Right lobe of liver (tissue), 4 donors: ENCODE measurements at regions not wholly inside any gene's neighbourhood (a gene's known extent, or its start where the extent isn't known, plus 50 kb on each side); places are given as distances from the start of the nearest gene placed in this dataset.

Source experiments
- POLR2A ChIP-seq: fragments of 450-650 bp; IDR thresholded peaks from one replicate; pipeline ENCODE4 v1.6.1; 2017; ENCODE audit warnings: antibody characterized with exemption, mild to moderate bottlenecking
- TF ChIP-seq, protein P1 (sequence below), 4 donors: fragments of 200-600 bp in 3 of 4; fragments of 450-650 bp in 1 of 4; IDR thresholded peaks; one replicate each; pipeline versions ENCODE4 v1.5.1 to v1.8.0; 2016 to 2022; ENCODE audit warnings: antibody characterized with exemption in 4 of 4, mild to moderate bottlenecking in 2 of 4
- donor health status: DM: no; HTN: no; CAD: no.
- donor health status: DM: no; HTN: no; CAD: no.
- donor health status: DM: no; HTN: yes; CAD: no.

DNA sequence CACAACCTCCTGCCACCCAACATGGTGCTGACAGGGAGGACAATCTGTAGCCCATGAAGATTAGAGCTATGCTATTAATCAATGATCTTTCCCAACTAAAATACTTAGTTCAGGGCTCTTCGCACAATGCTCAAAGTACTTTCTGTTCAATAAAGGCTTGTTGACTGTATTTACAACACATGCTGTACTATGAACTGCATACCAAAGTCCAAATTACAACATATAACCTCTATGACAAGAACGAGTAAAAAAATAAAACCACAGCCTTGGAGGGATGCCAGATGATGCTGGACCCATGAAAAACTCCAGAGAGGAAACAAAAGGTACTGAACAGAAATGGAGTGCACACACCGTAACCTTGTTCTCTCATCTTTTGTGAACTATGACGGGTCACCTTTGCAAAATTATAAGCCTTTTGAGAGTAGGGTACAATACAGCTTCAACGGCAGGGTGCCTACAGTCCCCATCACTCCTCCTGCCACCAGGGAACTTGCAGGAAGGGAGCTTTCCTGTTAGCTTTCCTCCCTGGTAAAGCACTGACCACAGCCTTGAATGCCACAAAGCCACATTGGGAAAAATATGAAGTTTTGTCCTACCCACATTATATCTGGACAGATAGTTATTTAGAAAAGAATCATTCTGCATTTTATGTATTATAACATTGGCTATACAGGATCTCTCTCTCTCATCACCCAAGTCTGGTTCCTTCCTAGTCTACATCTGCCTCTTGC, 175.6 kb downstream of the NRIP1 start:
- TF ChIP-seq, protein P1, sequence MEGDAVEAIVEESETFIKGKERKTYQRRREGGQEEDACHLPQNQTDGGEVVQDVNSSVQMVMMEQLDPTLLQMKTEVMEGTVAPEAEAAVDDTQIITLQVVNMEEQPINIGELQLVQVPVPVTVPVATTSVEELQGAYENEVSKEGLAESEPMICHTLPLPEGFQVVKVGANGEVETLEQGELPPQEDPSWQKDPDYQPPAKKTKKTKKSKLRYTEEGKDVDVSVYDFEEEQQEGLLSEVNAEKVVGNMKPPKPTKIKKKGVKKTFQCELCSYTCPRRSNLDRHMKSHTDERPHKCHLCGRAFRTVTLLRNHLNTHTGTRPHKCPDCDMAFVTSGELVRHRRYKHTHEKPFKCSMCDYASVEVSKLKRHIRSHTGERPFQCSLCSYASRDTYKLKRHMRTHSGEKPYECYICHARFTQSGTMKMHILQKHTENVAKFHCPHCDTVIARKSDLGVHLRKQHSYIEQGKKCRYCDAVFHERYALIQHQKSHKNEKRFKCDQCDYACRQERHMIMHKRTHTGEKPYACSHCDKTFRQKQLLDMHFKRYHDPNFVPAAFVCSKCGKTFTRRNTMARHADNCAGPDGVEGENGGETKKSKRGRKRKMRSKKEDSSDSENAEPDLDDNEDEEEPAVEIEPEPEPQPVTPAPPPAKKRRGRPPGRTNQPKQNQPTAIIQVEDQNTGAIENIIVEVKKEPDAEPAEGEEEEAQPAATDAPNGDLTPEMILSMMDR (IDR thresholded peaks at IDR 0.05), result no peak
- no peak for TF ChIP-seq POLR2A
